ENCODE measurements at regions not wholly inside any gene's neighbourhood (a gene's known extent, or its start where the extent isn't known, plus 50 kb on each side); places are given as distances from the start of the nearest gene placed in this dataset.

DNA sequence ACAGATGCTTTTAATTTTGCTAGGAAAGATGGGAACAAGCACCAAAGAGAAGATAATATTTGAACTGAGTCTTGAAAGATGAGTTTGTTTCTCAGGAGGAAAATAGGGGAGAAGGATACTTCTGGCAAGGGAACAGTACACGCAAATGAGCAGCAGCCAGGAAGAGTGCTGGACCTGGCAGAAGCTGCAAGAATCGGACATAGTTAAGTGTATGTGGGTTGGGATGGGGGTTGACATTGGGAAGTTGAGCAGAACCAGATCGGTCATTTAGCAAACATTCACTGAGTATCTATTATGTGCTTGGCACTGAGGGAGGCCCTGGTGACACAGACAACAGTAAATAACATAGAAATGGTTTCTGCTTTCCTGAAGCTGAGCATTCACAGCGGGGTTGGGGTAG is 198.8 kb downstream of the PLPP3 start:
- intact Hi-C loops (cut with micrococcal nuclease; ENCODE audit: unreplicated experiment), result no loop called here
- Histone ChIP-seq H3K36me3 (ENCODE audit: low read depth) (no peaks in the 10 kb centered on the region), H3K4me2 (no peak overlapping the region), H4K20me1 (ENCODE audit: insufficient read depth) (no peaks in the 10 kb centered on the region), H3F3A (ENCODE audit: insufficient read depth, low read depth) (peaks cover 10% of the 10 kb centered on the region), H3K9me2 (ENCODE audit: insufficient read depth) (no peaks in the 10 kb centered on the region), H2AFZ (no peak overlapping the region), H3K4me3 (no peak overlapping the region), H3K4me1 (replicated peaks; ENCODE audit: insufficient read depth) (peaks cover 33% of the 10 kb centered on the region), H3K79me2 (ENCODE audit: low read depth) (no peaks in the 10 kb centered on the region), H3K27me3 (ENCODE audit: insufficient read depth, low read depth) (no peaks in the 10 kb centered on the region), H3K27ac (no peak overlapping the region), H3K9me3 (ENCODE audit: insufficient read depth, low read depth) (no peaks in the 10 kb centered on the region)
- TF ChIP-seq CTCF (conservative IDR thresholded peaks at IDR 0.05) (no peak), EZH2 (IDR thresholded peaks at IDR 0.05; ENCODE audit: low read depth) (no peak)
- no peak for DNase-seq
- ChIA-PET POLR2A (ENCODE audit: unreplicated experiment) (interaction anchor here (0.7 kb wide), 1 partner anchor 191 kb away, joined by 4 read pairs; no protein-coding TSS in a partner anchor), CTCF (interaction anchor here (0.6 kb wide), 1 partner anchor 130 kb away, joined by 3 read pairs; no protein-coding TSS in a partner anchor)
- no TSS peak for BruUV-seq (replicated peaks)

DNA sequence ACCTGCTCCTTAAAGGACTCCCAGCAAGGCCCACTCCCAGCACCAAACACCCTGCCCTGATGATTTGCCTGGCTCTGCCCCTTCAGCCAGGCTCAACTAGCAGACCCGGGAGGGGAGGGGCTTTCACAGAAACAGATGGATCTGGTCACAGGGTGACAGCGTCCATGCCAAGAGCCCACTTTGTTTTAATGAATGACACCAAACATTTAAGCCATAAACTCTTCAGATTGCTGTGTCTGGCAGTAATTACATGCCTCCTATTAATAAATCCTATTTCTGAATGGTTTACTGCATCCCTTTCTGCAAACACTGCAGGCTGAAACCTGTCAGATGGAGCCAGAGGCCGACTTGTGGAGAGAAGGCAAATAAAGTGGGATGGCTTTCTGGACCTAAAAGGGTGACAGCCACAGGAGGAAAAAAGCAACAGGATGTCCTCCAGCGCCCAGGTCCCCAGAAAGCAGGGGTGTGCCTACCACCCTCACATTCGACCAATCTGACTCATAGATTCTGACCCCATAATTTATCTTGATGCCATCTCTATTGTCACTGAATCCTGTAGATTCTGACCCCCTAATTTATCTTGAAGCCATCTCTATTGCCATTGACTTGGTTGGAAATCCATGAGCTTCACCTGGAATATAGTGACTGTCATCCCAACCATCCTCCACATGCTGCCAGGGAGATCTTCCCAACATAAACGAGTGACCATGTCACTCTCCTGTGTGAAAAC is 200.9 kb downstream of the PLPP3 start:
- intact Hi-C loops (cut with micrococcal nuclease; ENCODE audit: unreplicated experiment), result loop anchor here (5.0 kb wide), 2 partner anchors 139 to 651 kb away; no protein-coding TSS in a partner anchor
- Histone ChIP-seq H3K36me3 (ENCODE audit: low read depth) (no peaks in the 10 kb centered on the region), H2AFZ (no peak overlapping the region), H3K9me2 (ENCODE audit: insufficient read depth) (no peaks in the 10 kb centered on the region), H3K79me2 (ENCODE audit: low read depth) (no peaks in the 10 kb centered on the region), H3K27ac (no peak overlapping the region), H3K27me3 (ENCODE audit: insufficient read depth, low read depth) (no peaks in the 10 kb centered on the region), H3K4me2 (no peak overlapping the region), H4K20me1 (ENCODE audit: insufficient read depth) (no peaks in the 10 kb centered on the region), H3F3A (ENCODE audit: insufficient read depth, low read depth) (peaks cover 28% of the 10 kb centered on the region), H3K9me3 (ENCODE audit: insufficient read depth, low read depth) (no peaks in the 10 kb centered on the region), H3K4me3 (no peak overlapping the region), H3K4me1 (replicated peaks; ENCODE audit: insufficient read depth) (peaks cover 49% of the 10 kb centered on the region)
- no peak for DNase-seq
- TF ChIP-seq EZH2 (IDR thresholded peaks at IDR 0.05; ENCODE audit: low read depth) (no peak), CTCF (conservative IDR thresholded peaks at IDR 0.05) (no peak)
- no TSS peak for BruUV-seq (replicated peaks)
- ChIA-PET POLR2A (ENCODE audit: unreplicated experiment) (no interaction called here), CTCF (no interaction called here)

- Histone ChIP-seq H3F3A (ENCODE audit: insufficient read depth, low read depth) (peaks cover 28% of the 10 kb centered on the region), H3K79me2 (ENCODE audit: low read depth) (no peaks in the 10 kb centered on the region), H3K4me3 (no peak overlapping the region), H3K27me3 (ENCODE audit: insufficient read depth, low read depth) (no peaks in the 10 kb centered on the region), H3K27ac (peak overlapping the region; percentile 83), H3K4me1 (replicated peaks; ENCODE audit: insufficient read depth) (peaks cover 51% of the 10 kb centered on the region), H3K4me2 (peak overlapping the region; percentile 69), H4K20me1 (ENCODE audit: insufficient read depth) (no peaks in the 10 kb centered on the region), H3K9me2 (ENCODE audit: insufficient read depth) (no peaks in the 10 kb centered on the region), H2AFZ (no peak overlapping the region), H3K36me3 (ENCODE audit: low read depth) (no peaks in the 10 kb centered on the region), H3K9me3 (ENCODE audit: insufficient read depth, low read depth) (no peaks in the 10 kb centered on the region)
- ChIA-PET POLR2A (ENCODE audit: unreplicated experiment) (no interaction called here), CTCF (interaction anchor here (0.7 kb wide), 1 partner anchor 188 kb away, joined by 16 read pairs; no protein-coding TSS in a partner anchor)
- no peak for TF ChIP-seq CTCF (conservative IDR thresholded peaks at IDR 0.05)
- no peak for TF ChIP-seq EZH2 (IDR thresholded peaks at IDR 0.05; ENCODE audit: low read depth)
- intact Hi-C loops (cut with micrococcal nuclease; ENCODE audit: unreplicated experiment), result loop anchor here (2.0 to 5.0 kb wide), 3 partner anchors 47 to 650 kb away; no protein-coding TSS in a partner anchor
- no peak for DNase-seq
- BruUV-seq (replicated peaks), result no TSS peak
Measured at GRCh38 chr1:56377431-56377830, 201.9 kb downstream of the PLPP3 start.
